MCF 10A (cell line): ENCODE measurements at regions not wholly inside any gene's neighbourhood (a gene's known extent, or its start where the extent isn't known, plus 50 kb on each side); places are given as distances from the start of the nearest gene placed in this dataset.

Experiments
- BruUV-seq: library from RNA; stranded (reverse); fragments of 400-500 nt; replicated peaks from 2 replicates; lab custom pipeline; 2021; lab: Mats Ljungman, UMichigan
- CTCF ChIA-PET: fragments of 300-600 bp; sonication (Branson Sonifier 250); formaldehyde crosslinking; extraction: SDS; loops from one replicate; lab custom pipeline; 2021; ENCODE audit warnings: antibody characterized with exemption, inconsistent platforms; lab: Yijun Ruan, JAX
- POLR2A ChIA-PET: fragments of 300-600, 350-650 bp; sonication (Branson Sonifier 250); formaldehyde crosslinking; extraction: SDS; loops from one replicate; lab custom pipeline; 2020; ENCODE audit warnings: antibody characterized with exemption, inconsistent platforms; lab: Yijun Ruan, JAX
- DNase-seq: peaks from one replicate; pipeline ENCODE4 v3.0.0-alpha.2; 2018; ENCODE audit not compliant: unreplicated experiment
- H3K27ac Mint-ChIP-seq: one replicate; pipeline ENCODE4 v1.8.0; 2022; ENCODE audit warnings: mild to moderate bottlenecking, low read depth, mixed read lengths; ENCODE audit not compliant: unreplicated experiment
- H3K27me3 Mint-ChIP-seq: one replicate; pipeline ENCODE4 v1.8.0; 2022; ENCODE audit warnings: mixed read lengths; ENCODE audit not compliant: insufficient read depth, unreplicated experiment
- H3K36me3 Mint-ChIP-seq: one replicate; pipeline ENCODE4 v1.8.0; 2022; ENCODE audit warnings: mild to moderate bottlenecking, moderate library complexity, mixed read lengths; ENCODE audit not compliant: insufficient read depth, unreplicated experiment
- H3K4me1 Mint-ChIP-seq: one replicate; pipeline ENCODE4 v1.8.0; 2022; ENCODE audit warnings: mixed read lengths; ENCODE audit not compliant: insufficient read depth, unreplicated experiment
- H3K4me3 Mint-ChIP-seq: one replicate; pipeline ENCODE4 v1.8.0; 2022; ENCODE audit warnings: mild to moderate bottlenecking, moderate library complexity, mixed read lengths; ENCODE audit not compliant: unreplicated experiment
- H3K9me3 Mint-ChIP-seq: one replicate; pipeline ENCODE4 v1.8.0; 2022; ENCODE audit warnings: mixed read lengths; ENCODE audit not compliant: unreplicated experiment
- CTCF ChIP-seq: fragments of 200-600 bp; IDR thresholded peaks from one replicate; pipeline ENCODE4 v1.8.0; 2022; ENCODE audit warnings: antibody characterized with exemption, mild to moderate bottlenecking; ENCODE audit not compliant: unreplicated experiment
- intact Hi-C: fragments of 100-400 bp; cut with micrococcal nuclease; formaldehyde crosslinking; loops from 2 replicates; pipeline ENCODE4 v1.14.1; 2022

- no peaks in the 10 kb centered on the region for H3K36me3 Mint-ChIP-seq
- H3K9me3 Mint-ChIP-seq: no peaks in the 10 kb centered on the region
- no peak for TF ChIP-seq CTCF
- H3K27me3 Mint-ChIP-seq: peaks cover 55% of the 10 kb centered on the region
- ChIA-PET POLR2A (no interaction called here), CTCF (no interaction called here)
- H3K4me1 Mint-ChIP-seq: no peaks in the 10 kb centered on the region
- BruUV-seq: no TSS peak
- H3K4me3 Mint-ChIP-seq: no peak overlapping the region
- no peak overlapping the region for H3K27ac Mint-ChIP-seq
- intact Hi-C loops: no loop called here
- no peak for DNase-seq
Observed at GRCh38 chr11:112727341-112727841, 233.8 kb upstream of the NCAM1 start.

GRCh38 chr11:112728288-112728687 is 232.9 kb upstream of the NCAM1 start:
- ChIA-PET POLR2A (interaction anchor here (0.7 kb wide), 1 partner anchor 412 kb away, joined by 3 read pairs; no protein-coding TSS in a partner anchor), CTCF (no interaction called here)
- Mint-ChIP-seq H3K9me3 (no peaks in the 10 kb centered on the region), H3K4me3 (no peak overlapping the region), H3K27ac (no peak overlapping the region), H3K4me1 (no peaks in the 10 kb centered on the region), H3K36me3 (no peaks in the 10 kb centered on the region), H3K27me3 (peaks cover 47% of the 10 kb centered on the region)
- intact Hi-C loops: no loop called here
- TF ChIP-seq CTCF: no peak
- no TSS peak for BruUV-seq
- no peak for DNase-seq

- TF ChIP-seq CTCF: no peak
- no peaks in the 10 kb centered on the region for H3K36me3 Mint-ChIP-seq
- H3K27me3 Mint-ChIP-seq: peaks cover 47% of the 10 kb centered on the region
- ChIA-PET POLR2A (interaction anchor here (0.7 kb wide), 1 partner anchor 412 kb away, joined by 3 read pairs; no protein-coding TSS in a partner anchor), CTCF (no interaction called here)
- no TSS peak for BruUV-seq
- H3K4me3 Mint-ChIP-seq: no peak overlapping the region
- DNase-seq: no peak
- intact Hi-C loops: no loop called here
- H3K27ac Mint-ChIP-seq: no peak overlapping the region
- H3K9me3 Mint-ChIP-seq: no peaks in the 10 kb centered on the region
- no peaks in the 10 kb centered on the region for H3K4me1 Mint-ChIP-seq
Observed at GRCh38 chr11:112728716-112729115, 232.5 kb upstream of the NCAM1 start.

- peaks cover 41% of the 10 kb centered on the region for H3K27me3 Mint-ChIP-seq
- no peak for TF ChIP-seq CTCF
- no peaks in the 10 kb centered on the region for H3K9me3 Mint-ChIP-seq
- no peak overlapping the region for H3K4me3 Mint-ChIP-seq
- POLR2A ChIA-PET: no interaction called here
- H3K4me1 Mint-ChIP-seq: no peaks in the 10 kb centered on the region
- CTCF ChIA-PET: no interaction called here
- H3K36me3 Mint-ChIP-seq: no peaks in the 10 kb centered on the region
- DNase-seq: no peak
- intact Hi-C loops: no loop called here
- no peak overlapping the region for H3K27ac Mint-ChIP-seq
- no TSS peak for BruUV-seq
Observed at GRCh38 chr11:112730591-112730990, 230.6 kb upstream of the NCAM1 start.
